Ishikawa (cell line): ENCODE measurements at regions not wholly inside any gene's neighbourhood (a gene's known extent, or its start where the extent isn't known, plus 50 kb on each side); places are given as distances from the start of the nearest gene placed in this dataset.

Experiments
- CEBPB ChIP-seq: IDR thresholded peaks from 2 replicates; pipeline ENCODE4 v1.6.1; 2012
- CREB1 ChIP-seq: IDR thresholded peaks from 2 replicates; pipeline ENCODE4 v1.6.1; 2012; ENCODE audit warnings: low read depth
- EGR1 ChIP-seq: IDR thresholded peaks from 2 replicates; pipeline ENCODE4 v1.6.1; 2012
- EP300 ChIP-seq: IDR thresholded peaks from 2 replicates; pipeline ENCODE4 v1.6.1; 2012; ENCODE audit warnings: borderline replicate concordance
- FOXM1 ChIP-seq: IDR thresholded peaks from 2 replicates; pipeline ENCODE4 v1.6.1; 2012; ENCODE audit warnings: low read depth, borderline replicate concordance
- MAX ChIP-seq: IDR thresholded peaks from 2 replicates; pipeline ENCODE4 v1.6.1; 2012
- NFIC ChIP-seq: IDR thresholded peaks from 2 replicates; pipeline ENCODE4 v1.6.1; 2012
- RAD21 ChIP-seq: IDR thresholded peaks from 2 replicates; pipeline ENCODE4 v1.6.1; 2012; ENCODE audit warnings: low read depth
- REST ChIP-seq: IDR thresholded peaks from 2 replicates; pipeline ENCODE4 v1.6.1; 2012; ENCODE audit warnings: low read depth, mild to moderate bottlenecking
- TAF1 ChIP-seq: IDR thresholded peaks from 2 replicates; pipeline ENCODE4 v1.6.1; 2012; ENCODE audit warnings: low read depth, mild to moderate bottlenecking
- TCF12 ChIP-seq: IDR thresholded peaks from 2 replicates; pipeline ENCODE4 v1.6.1; 2012; ENCODE audit warnings: low read depth
- TEAD4 ChIP-seq: IDR thresholded peaks from 2 replicates; pipeline ENCODE4 v1.6.1; 2012
- USF1 ChIP-seq: IDR thresholded peaks from 2 replicates; pipeline ENCODE4 v1.6.1; 2012
- YY1 ChIP-seq: IDR thresholded peaks from 2 replicates; pipeline ENCODE4 v1.6.1; 2012; ENCODE audit warnings: low read depth
- ZBTB7A ChIP-seq: IDR thresholded peaks from 2 replicates; pipeline ENCODE4 v1.6.1; 2012; ENCODE audit warnings: low read depth

GRCh38 chr18:60162388-60162787, 210.2 kb downstream of the MC4R start:
- TF ChIP-seq FOXM1 (no peak), NFIC (no peak), RAD21 (no peak), TEAD4 (no peak), USF1 (no peak), TAF1 (no peak), REST (no peak), EGR1 (no peak), MAX (no peak), YY1 (no peak), EP300 (no peak)

- TF ChIP-seq NFIC (no peak), REST (no peak), CEBPB (no peak), RAD21 (no peak), YY1 (no peak)
Observed at GRCh38 chr18:60157810-60158209, 214.8 kb downstream of the MC4R start.

- TF ChIP-seq CEBPB: no peak
- TF ChIP-seq ZBTB7A: no peak
- no peak for TF ChIP-seq RAD21
- no peak for TF ChIP-seq NFIC
- TF ChIP-seq USF1: no peak
- TF ChIP-seq CREB1: no peak
- TF ChIP-seq REST: no peak
Observed at GRCh38 chr18:60153376-60153775, 219.2 kb downstream of the MC4R start.

DNA sequence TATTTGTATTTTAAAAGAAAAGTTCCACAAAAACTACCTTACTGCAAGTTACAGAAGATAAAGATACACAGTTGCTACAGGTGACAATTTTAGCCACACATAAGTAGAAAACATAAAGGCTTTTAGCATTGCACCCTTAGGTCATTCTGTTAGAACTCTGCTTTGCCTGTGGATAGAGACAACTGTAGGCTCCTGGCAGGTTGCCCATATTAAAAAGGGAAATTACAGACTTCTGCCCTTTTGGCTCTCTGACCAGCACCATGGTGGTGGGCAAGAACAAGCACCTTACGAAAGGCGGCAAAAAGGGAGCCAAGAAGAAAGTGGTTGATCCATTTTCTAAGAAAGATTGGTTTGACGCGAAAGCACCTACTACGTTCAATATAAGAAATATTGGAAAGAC, 223.3 kb downstream of the MC4R start:
- no peak for TF ChIP-seq USF1
- no peak for TF ChIP-seq REST
- TF ChIP-seq TAF1: no peak
- no peak for TF ChIP-seq FOXM1
- no peak for TF ChIP-seq CEBPB
- TF ChIP-seq EGR1: no peak
- no peak for TF ChIP-seq TCF12
- no peak for TF ChIP-seq RAD21
- no peak for TF ChIP-seq NFIC
- no peak for TF ChIP-seq TEAD4
- TF ChIP-seq MAX: no peak
- TF ChIP-seq YY1: no peak
- TF ChIP-seq ZBTB7A: no peak
- no peak for TF ChIP-seq EP300
- TF ChIP-seq CREB1: no peak
